ENCODE measurements at regions not wholly inside any gene's neighbourhood (a gene's known extent, or its start where the extent isn't known, plus 50 kb on each side); places are given as distances from the start of the nearest gene placed in this dataset.
A peak's percentile ranks its signal among the peaks of the same experiment; 100 is the strongest.

DNA sequence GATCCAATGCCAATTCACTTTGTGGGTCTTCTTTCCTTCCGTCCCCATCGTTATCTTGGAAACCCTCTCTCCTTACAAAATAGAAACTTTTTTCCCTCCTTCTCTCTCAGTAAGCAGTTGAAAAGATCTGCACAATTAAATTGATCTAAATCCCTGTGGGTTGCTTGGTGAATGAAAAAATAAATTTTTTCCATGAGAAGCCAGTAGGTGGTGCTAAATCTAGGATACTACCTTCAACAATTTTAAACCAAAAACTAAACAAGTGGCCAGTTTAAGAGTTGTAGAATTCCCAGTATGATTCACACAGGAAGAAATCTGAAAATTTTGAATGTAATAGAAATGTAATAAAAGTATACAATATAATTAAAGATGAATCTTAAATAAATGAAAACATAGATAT lies 990.3 kb upstream of the ZNF722 start:
- DNase-seq (ENCODE audit: low spot score) (no peak), ATAC-seq (peak; percentile 37)

DNA sequence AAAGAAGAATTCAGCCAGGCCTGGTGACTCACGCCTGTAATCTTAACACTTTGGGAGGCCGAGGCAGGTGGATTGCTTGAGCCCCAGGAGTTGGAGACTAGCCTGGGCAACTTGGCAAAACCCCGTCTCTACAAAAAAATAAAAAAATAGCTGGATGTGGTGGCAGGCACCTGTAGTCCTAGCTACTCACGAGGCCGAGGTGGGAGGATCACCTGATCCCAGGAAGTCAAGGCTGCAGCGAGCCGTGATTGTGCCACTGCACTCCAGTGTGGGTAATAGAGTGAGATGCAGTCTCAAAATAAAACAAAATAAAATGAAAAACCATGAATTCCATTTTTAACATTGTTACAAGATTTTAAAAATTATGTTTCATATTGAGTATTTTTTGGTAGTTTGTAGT lies 988.9 kb upstream of the ZNF722 start:
- no peak for DNase-seq (ENCODE audit: low spot score)
- ATAC-seq, result no peak

DNA sequence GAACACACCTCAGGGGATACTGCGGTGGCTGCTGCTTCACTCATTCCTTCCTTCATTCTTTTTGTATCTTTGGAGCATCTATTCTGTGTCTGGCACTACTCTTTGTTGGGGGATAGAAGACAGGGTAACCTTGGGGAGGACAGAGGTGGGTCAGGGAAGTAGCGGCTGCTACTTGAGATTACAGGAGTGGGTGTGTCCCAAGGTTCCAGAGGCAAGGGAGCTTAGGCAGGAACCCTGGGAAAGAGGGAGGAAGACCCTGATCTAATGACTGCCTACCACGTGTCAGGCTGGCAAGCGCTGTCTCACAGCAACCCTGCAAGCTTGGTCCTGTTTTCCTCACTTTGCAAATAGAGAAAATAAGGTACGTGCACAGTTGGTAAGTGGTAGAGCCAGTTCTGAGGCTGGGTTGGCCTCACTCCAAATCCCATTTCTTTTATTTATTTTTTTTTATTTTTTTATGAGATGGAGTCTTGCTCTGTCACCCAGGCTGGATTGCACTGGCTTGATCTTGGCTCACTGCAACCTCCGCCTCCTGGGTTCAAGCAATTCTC lies 985.9 kb upstream of the ZNF722 start:
- no peak for ATAC-seq
- no peak for DNase-seq (ENCODE audit: low spot score)

DNA sequence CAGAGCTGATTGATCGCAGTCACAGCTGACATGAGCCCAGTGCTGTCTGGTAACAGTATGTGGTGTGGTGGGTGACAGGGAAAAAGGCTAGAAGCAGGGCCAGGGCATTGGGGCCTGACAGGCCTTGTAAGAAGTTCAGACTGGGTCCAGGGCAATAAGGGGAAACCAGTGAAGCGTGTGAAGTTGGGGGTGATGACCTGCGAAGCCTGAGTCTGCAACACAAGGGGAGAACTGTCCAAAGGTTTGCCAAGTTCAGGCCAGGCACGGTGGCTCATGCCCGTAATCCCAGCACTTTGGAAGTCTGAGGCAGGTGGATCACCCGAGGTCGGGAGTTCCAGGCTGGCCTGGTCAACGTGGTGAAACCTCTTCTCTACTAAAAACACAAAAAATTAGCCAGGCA lies 983.9 kb upstream of the ZNF722 start:
- no peak for ATAC-seq
- no peak for DNase-seq (ENCODE audit: low spot score)

DNA sequence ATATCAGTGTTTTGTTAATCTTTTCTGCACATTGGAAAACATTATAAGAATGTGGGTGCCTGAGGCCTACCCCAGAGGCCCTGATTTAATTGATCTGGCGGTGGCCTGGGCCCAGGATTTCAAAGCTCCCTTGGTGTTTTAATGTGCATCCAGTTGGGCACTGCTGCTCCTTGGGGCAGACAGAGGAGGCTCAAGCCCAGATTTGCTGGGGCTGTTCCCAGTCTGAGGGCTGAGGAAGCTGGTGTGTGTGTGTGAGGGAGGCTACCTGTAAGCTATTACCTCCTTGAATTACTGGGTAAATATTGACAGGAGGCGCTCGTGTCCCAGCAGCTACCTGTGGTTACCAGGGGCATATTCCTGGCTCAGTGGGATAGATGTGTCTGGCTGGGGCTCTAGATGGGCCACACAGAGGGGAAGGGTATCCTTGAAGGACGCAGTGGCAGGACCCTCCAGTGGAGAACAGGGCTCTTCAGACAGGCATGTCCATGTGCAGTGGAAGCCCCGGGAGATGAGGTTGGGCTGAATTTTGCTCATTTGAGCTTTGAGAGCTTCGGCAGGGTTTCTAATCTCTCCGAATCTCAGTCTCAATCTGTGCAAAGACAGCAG lies 975.4 kb upstream of the ZNF722 start:
- ATAC-seq, result no peak
- DNase-seq (ENCODE audit: low spot score), result no peak

DNA sequence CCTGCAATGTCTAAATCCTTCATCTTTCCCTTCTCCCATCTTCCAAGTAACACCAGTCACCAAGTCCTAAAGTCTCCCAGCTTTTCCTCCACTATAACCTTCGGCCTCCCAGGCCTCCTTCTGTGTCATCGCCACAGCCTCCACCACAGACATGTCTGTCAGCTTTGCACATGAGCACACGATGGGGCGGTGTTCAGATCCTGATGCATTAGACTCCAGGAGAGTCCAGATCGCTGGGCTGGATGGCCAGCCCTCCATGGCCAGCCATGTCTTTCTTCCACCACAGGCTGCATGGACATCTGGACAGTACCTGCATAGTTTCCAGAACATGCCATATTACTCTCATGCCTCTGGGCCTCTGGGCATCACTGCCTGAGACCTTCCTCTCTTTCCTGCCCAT lies 974.2 kb upstream of the ZNF722 start:
- no peak for DNase-seq (ENCODE audit: low spot score)
- ATAC-seq, result no peak

DNA sequence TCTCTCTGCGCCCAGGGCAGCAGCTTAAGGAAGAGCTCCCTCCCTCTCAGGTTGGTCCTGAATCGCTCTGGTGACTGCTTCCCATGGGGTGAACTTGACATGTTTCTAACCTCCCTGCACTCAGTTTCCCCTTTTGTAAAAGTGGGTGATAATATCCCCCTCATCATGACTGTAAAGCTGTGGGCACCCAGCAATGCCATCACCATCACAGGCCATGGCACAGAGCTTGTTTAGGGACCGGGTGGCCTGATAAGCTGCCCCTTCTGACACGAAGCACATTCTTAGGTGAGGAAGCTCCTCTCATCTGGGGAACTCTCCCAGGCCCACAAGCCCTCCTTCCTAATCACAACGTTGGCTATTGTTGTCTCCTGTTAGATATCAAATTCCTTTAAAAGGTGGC lies 972.8 kb upstream of the ZNF722 start:
- DNase-seq (ENCODE audit: low spot score), result no peak
- no peak for ATAC-seq

DNA sequence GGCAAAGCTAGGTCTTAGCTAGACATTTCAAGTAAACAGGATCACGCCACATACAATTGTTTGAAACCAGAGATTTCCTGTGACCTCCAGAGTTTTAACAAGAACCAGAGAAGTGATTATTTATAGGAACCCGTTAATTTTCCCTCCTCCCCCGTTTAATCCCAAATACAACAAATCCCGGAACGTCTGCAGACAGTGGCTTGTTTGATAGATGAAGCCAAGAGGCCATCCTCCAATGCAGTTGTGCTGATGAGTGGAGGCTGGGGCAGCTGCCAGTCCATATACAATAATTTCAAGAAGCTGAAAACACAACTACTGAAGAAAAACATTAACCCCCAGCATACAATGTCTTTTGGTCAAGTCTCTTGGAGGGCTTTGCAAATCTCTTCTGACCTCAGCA lies 971.6 kb upstream of the ZNF722 start:
- no peak for ATAC-seq
- no peak for DNase-seq (ENCODE audit: low spot score)

DNA sequence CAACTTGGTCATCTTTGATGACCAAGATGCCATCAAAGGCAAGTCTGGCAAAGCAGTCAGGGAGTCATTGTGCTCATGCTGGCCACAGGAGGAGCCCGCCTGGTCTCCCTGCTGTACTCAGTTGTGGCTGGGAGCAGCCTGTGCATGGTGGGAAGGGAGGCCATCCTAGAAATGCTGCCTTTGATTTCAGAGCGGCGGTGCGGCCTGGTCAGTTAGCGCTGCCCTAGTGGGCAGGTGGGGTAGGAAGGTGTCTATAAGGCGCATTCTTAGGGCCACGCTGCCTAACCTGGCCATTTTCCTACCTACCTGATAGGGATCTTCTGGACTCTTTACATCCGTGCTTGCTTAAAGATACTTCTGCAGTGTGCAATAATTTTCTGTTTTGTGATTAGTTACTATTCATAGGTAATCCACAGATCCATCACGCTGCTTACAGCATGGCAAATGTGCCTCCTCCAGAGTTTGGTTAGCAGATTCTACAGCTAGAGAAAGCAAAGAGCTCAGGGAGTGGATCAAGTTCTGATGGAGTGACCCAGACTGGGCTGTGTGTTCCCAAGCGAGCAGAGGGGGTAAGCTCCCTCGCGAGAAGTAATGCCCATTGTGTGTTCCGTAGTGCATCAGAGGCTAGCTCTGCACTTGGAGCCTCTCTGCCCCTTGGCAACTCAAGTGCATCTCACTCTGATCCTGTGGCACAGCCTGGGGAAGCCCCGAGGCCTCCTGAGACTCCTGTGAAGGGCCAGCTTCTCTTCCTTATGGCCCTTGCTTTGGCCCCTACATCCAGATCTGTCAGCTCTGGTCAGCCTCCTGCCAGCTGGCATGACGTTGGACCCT lies 970.1 kb upstream of the ZNF722 start:
- DNase-seq (ENCODE audit: low spot score) (no peak), ATAC-seq (no peak)

DNA sequence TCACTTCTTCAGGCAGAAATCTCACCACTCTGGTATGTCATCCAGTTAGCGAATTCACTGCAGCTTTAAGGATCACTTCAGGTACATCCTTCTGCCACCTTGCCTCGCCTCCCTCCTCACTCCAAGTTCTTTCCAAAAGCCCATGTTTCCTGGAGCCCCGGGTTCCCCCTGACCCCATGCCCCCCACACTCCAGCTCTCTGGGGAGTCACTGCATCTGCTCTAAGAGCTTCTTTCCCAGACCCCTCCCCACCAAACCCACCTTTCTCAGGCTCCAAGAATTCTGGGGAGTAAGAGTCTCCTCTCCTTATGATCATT lies 969.5 kb upstream of the ZNF722 start:
- no peak for DNase-seq (ENCODE audit: low spot score)
- ATAC-seq, result no peak

DNA sequence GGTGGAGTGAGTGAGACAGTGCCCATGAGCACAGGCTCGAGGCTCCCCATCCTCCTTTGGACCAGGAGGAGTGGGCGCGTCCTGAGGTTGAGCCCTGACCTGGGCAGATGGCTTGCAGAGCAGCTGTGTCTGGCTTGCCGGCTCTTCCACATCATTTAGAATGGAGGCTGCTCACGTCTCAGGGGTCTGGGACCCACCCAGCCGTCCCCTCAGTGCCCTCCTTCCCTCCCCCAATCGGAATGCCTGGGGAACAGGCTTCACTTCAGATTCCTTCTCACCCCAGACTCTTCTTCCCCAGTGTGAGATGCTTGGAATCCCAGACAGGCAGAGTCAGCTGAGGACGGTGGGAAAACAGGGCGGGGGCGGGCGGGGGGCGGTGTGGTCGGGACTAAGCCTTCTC lies 968.6 kb upstream of the ZNF722 start:
- DNase-seq (ENCODE audit: low spot score), result peak; percentile 21
- no peak for ATAC-seq

DNA sequence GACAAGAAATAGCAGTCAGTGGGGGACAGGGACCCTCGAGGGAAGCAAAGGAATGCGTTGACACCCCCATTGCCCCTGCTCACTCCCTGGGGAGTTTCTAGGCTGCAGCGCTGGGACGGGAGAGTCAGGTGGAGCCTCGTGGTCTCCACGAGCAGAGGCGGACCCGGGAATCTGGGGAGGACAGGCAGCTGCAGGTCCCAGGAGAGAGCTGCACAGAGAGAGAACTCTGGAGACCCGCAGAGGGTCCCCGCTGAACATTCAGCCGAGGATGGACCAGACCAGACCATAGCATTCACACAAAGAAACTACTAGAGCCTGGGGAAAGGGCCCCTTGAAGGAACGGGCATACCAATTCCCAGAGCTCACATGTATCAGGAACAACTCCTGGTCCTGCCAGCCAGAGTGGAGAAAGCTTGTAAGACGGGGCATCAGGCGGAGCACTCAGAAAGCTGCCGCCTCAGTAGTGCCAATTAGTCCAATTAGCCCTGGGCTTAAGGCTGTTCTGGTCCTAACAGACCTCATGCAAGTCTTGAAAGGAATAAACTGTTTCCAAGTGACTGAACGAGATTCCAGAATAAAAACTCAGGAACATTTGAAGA lies 966.7 kb upstream of the ZNF722 start:
- no peak for ATAC-seq
- no peak for DNase-seq (ENCODE audit: low spot score)

DNA sequence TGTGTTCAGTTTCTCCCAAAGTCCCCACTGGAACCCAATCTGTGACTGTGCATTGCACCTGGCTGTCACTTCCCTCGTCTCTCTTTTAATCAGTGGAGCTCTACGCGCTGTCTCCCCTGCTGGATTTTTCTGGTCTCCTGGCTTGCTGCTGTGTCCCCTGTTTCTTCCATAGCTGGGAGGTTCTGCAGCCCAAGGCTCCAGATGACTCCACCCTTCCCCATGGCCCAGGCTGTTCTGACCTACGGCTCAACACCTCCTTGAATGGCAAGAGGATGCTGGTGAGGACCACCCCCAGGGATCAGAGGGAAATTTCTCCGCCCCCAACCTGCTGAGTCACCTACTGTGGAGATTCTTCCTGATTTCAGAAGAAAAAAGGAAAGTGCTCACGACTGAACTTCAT lies 961.4 kb upstream of the ZNF722 start:
- no peak for ATAC-seq
- DNase-seq (ENCODE audit: low spot score), result no peak

DNA sequence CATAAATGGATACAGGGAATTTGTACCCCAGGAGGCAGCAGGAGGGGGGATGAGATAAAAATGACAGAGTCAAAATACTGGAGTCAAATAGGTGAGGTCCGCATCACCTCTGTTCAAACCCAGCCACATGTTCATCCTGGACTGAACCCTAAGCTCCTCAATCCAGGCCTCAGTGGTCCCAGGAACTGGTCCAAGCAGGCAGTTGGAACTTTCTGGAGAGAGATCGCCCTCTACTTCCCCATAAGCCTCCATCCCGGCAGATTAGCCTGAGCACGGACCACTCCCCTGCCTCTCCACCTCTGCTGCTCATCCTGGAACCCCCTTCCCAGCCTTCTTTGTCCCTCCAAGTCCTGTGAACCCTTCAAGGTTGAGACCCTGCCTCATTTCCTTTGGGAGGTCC lies 959.7 kb upstream of the ZNF722 start:
- no peak for ATAC-seq
- DNase-seq (ENCODE audit: low spot score), result no peak

DNA sequence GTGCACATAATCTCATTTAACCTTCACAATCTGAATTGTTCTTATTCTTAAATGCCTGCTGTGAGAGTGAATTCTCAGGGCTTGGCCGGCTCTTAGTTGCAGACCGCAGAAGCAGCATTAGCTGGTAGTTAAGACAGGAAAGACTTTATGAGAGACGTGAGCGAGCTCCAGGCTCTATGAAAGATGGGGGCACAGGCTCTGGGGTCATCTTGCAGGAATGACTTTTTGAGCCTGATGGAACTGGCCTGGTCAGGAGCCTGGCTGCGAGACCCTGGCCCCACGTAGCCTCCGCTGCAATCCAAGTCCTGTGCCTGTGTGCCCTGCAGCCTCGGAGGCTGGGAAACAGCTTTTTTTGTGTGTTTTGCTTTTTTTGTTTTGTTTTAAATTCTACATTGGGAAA lies 958.8 kb upstream of the ZNF722 start:
- DNase-seq (ENCODE audit: low spot score) (no peak), ATAC-seq (no peak)

DNA sequence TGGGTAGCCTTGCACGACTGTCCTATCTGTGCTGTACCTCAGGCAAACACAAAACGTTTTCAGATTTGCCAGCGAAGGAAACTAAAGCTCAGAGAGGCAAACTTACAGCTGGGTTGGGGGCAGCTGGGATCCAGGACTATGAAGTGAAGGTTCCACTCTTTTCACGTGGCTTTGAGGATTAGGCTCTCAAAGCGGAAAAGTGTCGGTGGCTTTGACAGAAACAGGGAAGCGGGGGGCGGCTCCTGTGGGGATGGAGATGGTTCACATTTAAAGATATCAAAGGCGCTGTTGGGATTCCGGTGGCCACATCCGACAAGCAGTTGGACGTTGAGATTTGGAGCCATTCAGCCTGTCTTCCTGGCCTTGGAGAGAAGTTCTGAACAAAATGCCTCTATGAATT lies 958.3 kb upstream of the ZNF722 start:
- DNase-seq (ENCODE audit: low spot score) (no peak), ATAC-seq (no peak)

DNA sequence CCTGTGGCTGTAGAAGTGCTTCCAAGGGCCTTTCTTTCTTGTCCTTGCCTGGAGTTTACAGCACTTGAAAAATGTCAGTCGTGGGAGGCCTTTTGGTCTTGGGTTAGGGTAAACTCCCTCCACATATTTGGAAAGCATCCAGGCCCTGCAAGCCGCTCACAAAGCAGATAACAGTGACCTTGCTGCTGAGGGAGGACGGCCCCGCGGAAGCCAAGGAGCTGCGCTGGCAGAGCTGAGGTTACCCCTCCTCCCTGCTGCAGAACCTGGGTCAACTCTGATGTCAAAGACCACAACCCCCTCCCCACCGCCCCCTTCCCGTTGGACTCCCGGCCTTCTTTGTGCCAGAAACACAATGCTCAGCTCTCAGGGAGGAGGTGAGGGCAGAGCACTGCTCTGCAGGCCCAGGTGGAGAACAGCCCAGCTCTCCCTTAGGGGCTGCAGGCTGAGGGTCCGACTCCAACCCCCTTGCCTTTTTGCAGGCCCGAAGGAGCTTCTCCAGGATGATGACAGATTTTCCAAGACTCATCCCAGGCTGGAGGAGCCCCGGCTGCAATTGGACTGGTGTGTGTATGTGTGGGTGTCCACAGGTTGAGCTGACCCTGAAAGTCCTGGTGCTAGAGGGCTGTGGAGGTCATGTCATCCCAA lies 957.6 kb upstream of the ZNF722 start:
- ATAC-seq (no peak), DNase-seq (ENCODE audit: low spot score) (no peak)

DNA sequence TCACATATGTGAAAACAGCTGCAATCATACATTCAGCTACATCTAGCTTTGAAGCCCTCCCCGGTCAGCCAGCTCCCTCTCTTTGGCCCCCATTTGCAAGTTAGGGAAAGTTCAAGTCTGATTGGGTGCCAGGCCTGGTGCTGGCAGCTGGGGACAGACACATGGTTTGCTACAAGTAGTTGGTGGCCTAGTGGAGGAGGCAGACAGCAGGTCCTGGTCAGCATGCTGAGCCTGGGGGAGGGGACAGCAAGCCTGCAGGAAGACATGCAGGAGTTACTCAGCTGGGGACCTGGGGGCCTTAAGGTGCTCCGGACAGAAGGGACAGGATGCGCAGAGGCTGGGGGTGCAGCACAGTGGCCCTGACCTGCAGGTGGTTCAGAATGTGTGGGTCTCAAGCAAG lies 956.9 kb upstream of the ZNF722 start:
- ATAC-seq, result no peak
- no peak for DNase-seq (ENCODE audit: low spot score)

DNA sequence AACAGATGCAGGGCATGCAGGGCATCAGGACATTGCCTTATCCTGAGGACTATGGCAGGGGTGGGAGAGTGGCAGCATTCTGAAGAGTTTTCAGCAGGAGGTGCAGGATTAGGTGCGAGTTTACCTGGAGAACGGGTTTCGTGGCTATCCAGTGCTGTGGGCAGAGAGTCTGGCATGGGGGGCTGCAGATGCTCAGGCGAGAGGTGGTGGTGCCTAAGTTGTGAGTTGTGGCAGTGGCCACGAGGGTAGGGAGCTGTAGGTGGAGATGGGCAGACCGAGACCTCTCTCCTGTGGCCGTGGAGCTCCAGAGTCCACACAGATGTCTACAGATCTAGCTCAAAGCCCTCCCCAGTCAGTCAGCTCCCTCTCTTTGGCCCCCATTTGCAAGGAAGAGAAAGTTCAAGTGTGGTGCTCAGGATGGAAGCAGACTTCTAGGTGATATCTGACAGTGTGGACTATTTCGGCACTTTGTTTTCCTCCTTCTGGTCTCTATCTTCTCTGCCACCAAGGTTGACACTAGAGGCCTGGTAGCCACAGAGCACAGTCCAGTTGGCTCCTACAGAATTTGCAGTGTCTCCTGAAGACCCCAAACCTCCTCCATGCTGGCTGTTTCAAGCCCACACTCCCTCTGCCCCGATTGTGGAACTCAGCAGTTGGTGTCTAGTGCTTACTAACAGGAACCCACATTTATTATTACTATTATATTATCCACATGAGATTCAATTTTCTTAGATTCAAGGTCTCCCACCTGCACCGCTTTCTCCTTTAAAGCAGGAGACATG lies 955.7 kb upstream of the ZNF722 start:
- DNase-seq (ENCODE audit: low spot score) (no peak), ATAC-seq (no peak)

DNA sequence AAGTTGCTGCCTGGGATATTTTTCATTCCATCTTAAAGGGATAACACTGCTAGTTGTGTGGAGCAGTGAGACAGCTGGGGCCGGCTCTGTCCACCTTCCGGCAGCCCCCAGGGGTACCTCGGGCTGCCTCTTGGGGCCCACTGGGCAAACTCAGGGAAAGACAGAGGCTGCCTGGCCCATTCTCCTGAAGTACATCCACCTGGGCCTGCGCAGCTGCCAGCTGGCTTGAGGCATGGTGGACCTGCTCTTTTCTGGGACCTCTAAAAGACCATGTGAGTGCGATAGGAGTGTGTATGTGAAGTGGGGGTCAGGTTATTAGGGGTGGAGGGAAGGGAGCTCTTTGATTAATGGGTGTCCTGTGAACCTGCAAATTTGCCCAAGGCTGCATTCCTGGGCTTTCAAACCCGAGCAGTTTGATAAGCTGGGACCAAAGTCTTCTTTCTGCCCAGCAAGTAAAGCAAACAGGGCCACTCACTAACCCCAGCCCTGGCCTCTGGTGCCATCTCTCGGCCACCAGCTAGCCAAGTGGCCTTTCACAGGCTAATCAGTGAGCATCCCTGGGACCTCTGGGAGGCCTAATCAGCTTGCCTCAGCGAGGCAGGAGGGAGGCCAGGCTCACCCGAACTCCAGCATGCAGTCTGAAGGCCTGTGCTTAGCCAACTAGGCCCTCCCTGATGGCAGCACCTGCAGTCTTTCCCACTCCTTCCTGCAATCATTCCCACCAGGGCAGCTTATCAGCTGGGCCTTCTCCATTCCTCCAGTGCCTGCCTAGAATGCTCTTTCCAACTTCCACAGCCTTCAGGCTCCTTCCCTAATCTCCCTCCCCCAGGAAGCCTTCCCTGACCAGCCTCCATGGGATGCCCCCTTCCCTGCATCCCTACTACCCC lies 954.7 kb upstream of the ZNF722 start:
- DNase-seq (ENCODE audit: low spot score) (no peak), ATAC-seq (peak; percentile 49)

Measured in left lobe of liver (tissue), 2 donors.